GM12878 (cell line): ENCODE measurements at regions not wholly inside any gene's neighbourhood (a gene's known extent, or its start where the extent isn't known, plus 50 kb on each side); places are given as distances from the start of the nearest gene placed in this dataset.

Source experiments
- ATAC-seq: fragments of 200-7000 bp; cut with Tn5 transposase; 3 replicates; pipeline ENCODE4 v1.9.1; 2020; ENCODE audit warnings: mild to moderate bottlenecking, moderate library complexity
- BruUV-seq: library from RNA; stranded (reverse); fragments of 400-500 nt; replicated peaks from 2 replicates; lab custom pipeline; 2021; lab: Mats Ljungman, UMichigan
- CTCF ChIA-PET: fragments of 300-600 bp; sonication (Branson Sonifier 250); formaldehyde crosslinking; extraction: SDS; loops from one replicate; lab custom pipeline; 2021; ENCODE audit warnings: inconsistent platforms; lab: Yijun Ruan, JAX
- POLR2A ChIA-PET: fragments of 350-600 bp; formaldehyde crosslinking; extraction: SDS; loops from one replicate; lab custom pipeline; 2021; ENCODE audit warnings: inconsistent platforms; lab: Charles Lee
- RAD21 ChIA-PET: fragments of 300-600 bp; sonication (Branson Sonifier 250); formaldehyde crosslinking; loops from one replicate; lab custom pipeline; 2023; ENCODE audit warnings: antibody characterized with exemption; ENCODE audit not compliant: unreplicated experiment; lab: Charles Lee
- SMC1A ChIA-PET: fragments of 300-600 bp; sonication (Branson Sonifier 250); formaldehyde crosslinking; loops from one replicate; lab custom pipeline; 2023; ENCODE audit not compliant: unreplicated experiment, uncharacterized antibody; lab: Charles Lee
- DNase-seq: peaks from one replicate; pipeline ENCODE4 v3.0.0-alpha.2; 2011; ENCODE audit warnings: low read depth, low spot score
- FAIRE-seq: peaks from 3 replicates; lab custom pipeline; 2011; peaks lifted over from hg19 to GRCh38; lab: Jason Lieb, UNC
- H2AFZ ChIP-seq: 2 replicates; pipeline ENCODE4 v1.6.0; 2011; ENCODE audit warnings: low read depth, low read length, control low read depth; ENCODE audit not compliant: control insufficient read depth
- H3K27ac ChIP-seq: 2 replicates; pipeline ENCODE4 v1.5.1; 2011; ENCODE audit warnings: control low read depth; ENCODE audit not compliant: control insufficient read depth, insufficient read depth
- H3K27me3 ChIP-seq, 2 experiments: replicated peaks in 1 of 2; 2 replicates each; pipeline versions ENCODE4 v1.6.0 to v1.6.1; 2011; ENCODE audit warnings: low read length in 1 of 2; ENCODE audit not compliant: control insufficient read depth in 2 of 2, insufficient read depth in 2 of 2
- H3K36me3 ChIP-seq, 2 experiments: 2 replicates each; pipeline ENCODE4 v1.5.1; 2011; ENCODE audit warnings: low read length in 1 of 2; ENCODE audit not compliant: control insufficient read depth in 2 of 2, insufficient read depth in 2 of 2
- H3K4me1 ChIP-seq: 2 replicates; pipeline ENCODE4 v1.6.1; 2011; ENCODE audit warnings: mild to moderate bottlenecking, low read length, moderate library complexity, mixed read lengths; ENCODE audit not compliant: control insufficient read depth, insufficient read depth
- H3K4me2 ChIP-seq: 2 replicates; pipeline ENCODE4 v1.6.0; 2011; ENCODE audit warnings: control low read depth; ENCODE audit not compliant: control insufficient read depth, insufficient read depth
- H3K4me3 ChIP-seq: fragments of 200-600 bp; sonication (generic); 2 replicates; pipeline ENCODE4 v1.5.1; 2016
- H3K79me2 ChIP-seq: 2 replicates; pipeline ENCODE4 v1.6.0; 2011; ENCODE audit warnings: low read length; ENCODE audit not compliant: control insufficient read depth, insufficient read depth
- H3K9ac ChIP-seq: 2 replicates; pipeline ENCODE4 v1.8.0; 2011; ENCODE audit warnings: low read length, control low read depth, mixed read lengths; ENCODE audit not compliant: control insufficient read depth, insufficient read depth
- H3K9me3 ChIP-seq: replicated peaks from 3 replicates; pipeline ENCODE4 v1.5.1; 2011; ENCODE audit warnings: mild to moderate bottlenecking, low read length; ENCODE audit not compliant: control insufficient read depth, insufficient read depth
- H4K20me1 ChIP-seq: 2 replicates; pipeline ENCODE4 v1.6.0; 2011; ENCODE audit not compliant: control insufficient read depth, insufficient read depth
- CEBPB ChIP-seq, 2 experiments: fragments of 150-350 bp in 1 of 2; IDR thresholded peaks; 2 replicates each; pipeline ENCODE4 v1.6.1; 2012 to 2014; ENCODE audit warnings: low read depth in 2 of 2, low read length in 2 of 2, borderline replicate concordance in 1 of 2, inconsistent platforms in 1 of 2
- ETV6 ChIP-seq, 2 experiments: fragments of 450-650 bp in 1 of 2; IDR thresholded peaks in 1 of 2; conservative IDR thresholded peaks in 1 of 2; 2 replicates each; pipeline ENCODE4 v1.6.1; 2014; ENCODE audit warnings: antibody characterized with exemption in 1 of 2, borderline replicate concordance in 1 of 2, low read depth in 1 of 2, mild to moderate bottlenecking in 1 of 2, moderate library complexity in 1 of 2
- GABPA ChIP-seq: IDR thresholded peaks from 2 replicates; pipeline ENCODE4 v1.6.1; 2014; ENCODE audit warnings: antibody characterized with exemption, low read depth, mild to moderate bottlenecking, inconsistent platforms
- IKZF2 ChIP-seq, 2 experiments: fragments of 450-650 bp; IDR thresholded peaks; 2 replicates each; pipeline ENCODE4 v1.6.1; 2017; ENCODE audit warnings: mild to moderate bottlenecking in 2 of 2, moderate library complexity in 2 of 2
- IRF3 ChIP-seq: fragments of 450-650 bp; IDR thresholded peaks from 2 replicates; pipeline ENCODE4 v1.6.1; 2014; ENCODE audit warnings: mild to moderate bottlenecking
- KAT2A ChIP-seq: conservative IDR thresholded peaks from 2 replicates; pipeline ENCODE4 v1.6.1; 2011; ENCODE audit warnings: low read depth, low read length; ENCODE audit not compliant: control insufficient read depth
- MXI1 ChIP-seq: fragments of 150-350 bp; IDR thresholded peaks from 2 replicates; pipeline ENCODE4 v1.6.1; 2011; ENCODE audit warnings: low read depth, mild to moderate bottlenecking, inconsistent platforms, low read length, improper control_type of control experiment
- NR2F1 ChIP-seq: fragments of 450-650 bp; conservative IDR thresholded peaks from 2 replicates; pipeline ENCODE4 v1.6.1; 2017; ENCODE audit warnings: mild to moderate bottlenecking
- SMAD1 ChIP-seq: fragments of 450-650 bp; IDR thresholded peaks from 2 replicates; pipeline ENCODE4 v1.6.1; 2018; ENCODE audit warnings: mild to moderate bottlenecking, low read depth; ENCODE audit not compliant: partially characterized antibody
- SUPT20H ChIP-seq: IDR thresholded peaks from 2 replicates; pipeline ENCODE4 v1.6.1; 2011; ENCODE audit warnings: low read depth, mild to moderate bottlenecking, low read length, moderate library complexity, borderline replicate concordance; ENCODE audit not compliant: control insufficient read depth
- ZNF274 ChIP-seq: IDR thresholded peaks from one replicate; pipeline ENCODE4 v1.8.0; 2011; ENCODE audit not compliant: insufficient read length, insufficient read depth
- WGBS: methylation state at CpG from one replicate; pipeline ENCODE4 v1.1.6; 2016; ENCODE audit warnings: low lambda C conversion rate; ENCODE audit not compliant: insufficient replicate concordance, insufficient coverage; ENCODE audit errors: missing lambda C conversion rate; 5-methylcytosine and 5-hydroxymethylcytosine counted together
- in situ Hi-C: fragments of 300-500 bp; cut with MboI; formaldehyde crosslinking; loops from 9 replicates; pipeline ENCODE4 v1.14.3; 2018; ENCODE audit warnings: mixed read lengths
- intact Hi-C: fragments of 100-400 bp; cut with micrococcal nuclease; formaldehyde crosslinking; loops from one replicate; pipeline ENCODE4 v1.14.2; 2022; ENCODE audit not compliant: unreplicated experiment
- TF ChIP-seq, protein P1 (sequence below): fragments of 450-650 bp; IDR thresholded peaks from 2 replicates; pipeline ENCODE4 v1.6.1; 2017; ENCODE audit warnings: low read depth, mild to moderate bottlenecking, moderate library complexity
- TF ChIP-seq, protein P2 (sequence below): fragments of 450-650 bp; IDR thresholded peaks from 2 replicates; pipeline ENCODE4 v1.6.1; 2017; ENCODE audit warnings: mild to moderate bottlenecking, moderate library complexity

DNA sequence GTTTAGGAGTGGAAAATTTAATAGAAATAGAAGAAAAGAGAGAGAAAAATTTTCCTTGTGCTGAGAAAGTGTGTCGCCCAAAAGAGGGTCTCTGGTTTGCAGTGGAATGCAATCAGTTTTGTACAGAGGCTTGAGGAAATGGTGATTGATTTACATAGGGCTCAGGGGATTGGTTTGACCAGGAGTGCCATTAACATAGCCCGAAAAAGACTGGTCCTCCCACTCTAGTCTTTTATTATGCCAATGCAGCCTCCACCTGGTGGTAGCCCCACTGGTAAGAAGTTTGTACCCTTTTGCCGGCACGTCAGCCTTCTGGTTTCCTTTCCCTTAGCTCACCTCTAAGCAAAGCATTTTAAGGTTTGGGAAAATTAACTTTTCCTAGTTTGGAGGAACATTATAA lies 885.3 kb downstream of the XPNPEP1 start:
- no peak for FAIRE-seq
- POLR2A ChIA-PET, result no interaction called here
- TF ChIP-seq, protein P1, sequence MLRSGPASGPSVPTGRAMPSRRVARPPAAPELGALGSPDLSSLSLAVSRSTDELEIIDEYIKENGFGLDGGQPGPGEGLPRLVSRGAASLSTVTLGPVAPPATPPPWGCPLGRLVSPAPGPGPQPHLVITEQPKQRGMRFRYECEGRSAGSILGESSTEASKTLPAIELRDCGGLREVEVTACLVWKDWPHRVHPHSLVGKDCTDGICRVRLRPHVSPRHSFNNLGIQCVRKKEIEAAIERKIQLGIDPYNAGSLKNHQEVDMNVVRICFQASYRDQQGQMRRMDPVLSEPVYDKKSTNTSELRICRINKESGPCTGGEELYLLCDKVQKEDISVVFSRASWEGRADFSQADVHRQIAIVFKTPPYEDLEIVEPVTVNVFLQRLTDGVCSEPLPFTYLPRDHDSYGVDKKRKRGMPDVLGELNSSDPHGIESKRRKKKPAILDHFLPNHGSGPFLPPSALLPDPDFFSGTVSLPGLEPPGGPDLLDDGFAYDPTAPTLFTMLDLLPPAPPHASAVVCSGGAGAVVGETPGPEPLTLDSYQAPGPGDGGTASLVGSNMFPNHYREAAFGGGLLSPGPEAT, result no peak
- no peak for TF ChIP-seq ETV6 (conservative IDR thresholded peaks at IDR 0.05 in 1 of 2, IDR thresholded peaks at IDR 0.05 in 1 of 2; ENCODE audit: borderline replicate concordance in 1 of 2, low read depth in 1 of 2)
- no peak for TF ChIP-seq SMAD1
- no peak for TF ChIP-seq MXI1
- no peak for TF ChIP-seq SUPT20H
- TF ChIP-seq ZNF274, result no peak
- TF ChIP-seq CEBPB (IDR thresholded peaks at IDR 0.05; ENCODE audit: borderline replicate concordance in 1 of 2, low read depth in 2 of 2, low read length in 2 of 2), result no peak
- TF ChIP-seq, protein P2, sequence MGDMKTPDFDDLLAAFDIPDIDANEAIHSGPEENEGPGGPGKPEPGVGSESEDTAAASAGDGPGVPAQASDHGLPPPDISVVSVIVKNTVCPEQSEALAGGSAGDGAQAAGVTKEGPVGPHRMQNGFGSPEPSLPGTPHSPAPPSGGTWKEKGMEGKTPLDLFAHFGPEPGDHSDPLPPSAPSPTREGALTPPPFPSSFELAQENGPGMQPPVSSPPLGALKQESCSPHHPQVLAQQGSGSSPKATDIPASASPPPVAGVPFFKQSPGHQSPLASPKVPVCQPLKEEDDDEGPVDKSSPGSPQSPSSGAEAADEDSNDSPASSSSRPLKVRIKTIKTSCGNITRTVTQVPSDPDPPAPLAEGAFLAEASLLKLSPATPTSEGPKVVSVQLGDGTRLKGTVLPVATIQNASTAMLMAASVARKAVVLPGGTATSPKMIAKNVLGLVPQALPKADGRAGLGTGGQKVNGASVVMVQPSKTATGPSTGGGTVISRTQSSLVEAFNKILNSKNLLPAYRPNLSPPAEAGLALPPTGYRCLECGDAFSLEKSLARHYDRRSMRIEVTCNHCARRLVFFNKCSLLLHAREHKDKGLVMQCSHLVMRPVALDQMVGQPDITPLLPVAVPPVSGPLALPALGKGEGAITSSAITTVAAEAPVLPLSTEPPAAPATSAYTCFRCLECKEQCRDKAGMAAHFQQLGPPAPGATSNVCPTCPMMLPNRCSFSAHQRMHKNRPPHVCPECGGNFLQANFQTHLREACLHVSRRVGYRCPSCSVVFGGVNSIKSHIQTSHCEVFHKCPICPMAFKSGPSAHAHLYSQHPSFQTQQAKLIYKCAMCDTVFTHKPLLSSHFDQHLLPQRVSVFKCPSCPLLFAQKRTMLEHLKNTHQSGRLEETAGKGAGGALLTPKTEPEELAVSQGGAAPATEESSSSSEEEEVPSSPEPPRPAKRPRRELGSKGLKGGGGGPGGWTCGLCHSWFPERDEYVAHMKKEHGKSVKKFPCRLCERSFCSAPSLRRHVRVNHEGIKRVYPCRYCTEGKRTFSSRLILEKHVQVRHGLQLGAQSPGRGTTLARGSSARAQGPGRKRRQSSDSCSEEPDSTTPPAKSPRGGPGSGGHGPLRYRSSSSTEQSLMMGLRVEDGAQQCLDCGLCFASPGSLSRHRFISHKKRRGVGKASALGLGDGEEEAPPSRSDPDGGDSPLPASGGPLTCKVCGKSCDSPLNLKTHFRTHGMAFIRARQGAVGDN, result no peak
- TF ChIP-seq GABPA, result no peak
- TF ChIP-seq IKZF2 (IDR thresholded peaks at IDR 0.05), result no peak
- TF ChIP-seq IRF3, result no peak
- no peak for TF ChIP-seq NR2F1
- no peak for TF ChIP-seq KAT2A
- no peak for DNase-seq
- Histone ChIP-seq H3K4me1 (no peaks in the 10 kb centered on the region), H4K20me1 (no peaks in the 10 kb centered on the region), H3K4me2 (no peak overlapping the region), H3K9ac (no peak overlapping the region), H3K79me2 (no peaks in the 10 kb centered on the region), H3K36me3 (no peaks in the 10 kb centered on the region), H3K4me3 (no peak overlapping the region), H3K27me3 (no peaks in the 10 kb centered on the region), H3K9me3 (no peaks in the 10 kb centered on the region), H3K27ac (no peak overlapping the region), H2AFZ (no peak overlapping the region)
- BruUV-seq, result no TSS peak
- CTCF ChIA-PET, result no interaction called here
- SMC1A ChIA-PET, result no interaction called here
- WGBS, result 37% methylated on average over 4 of the region's 4 CpGs
- intact Hi-C loops, result no loop called here
- in situ Hi-C loops, result no loop called here
- RAD21 ChIA-PET, result no interaction called here
- ATAC-seq, result no peak
